Ammon's horn (tissue), 1 donor: ENCODE measurements at regions not wholly inside any gene's neighbourhood (a gene's known extent, or its start where the extent isn't known, plus 50 kb on each side); places are given as distances from the start of the nearest gene placed in this dataset.

Experiments
- DNase-seq: peaks from one replicate; pipeline ENCODE4 v3.0.0-alpha.2; 2016; ENCODE audit warnings: low spot score

- DNase-seq: no peak
Observed at GRCh38 chr13:111893607-111894443, 173.1 kb upstream of the SOX1 start.

GRCh38 chr13:111895896-111896821 is 170.8 kb upstream of the SOX1 start:
- no peak for DNase-seq

- no peak for DNase-seq
Observed at GRCh38 chr13:111897178-111897845, 169.6 kb upstream of the SOX1 start.

GRCh38 chr13:111897846-111898215 is 169.1 kb upstream of the SOX1 start:
- no peak for DNase-seq

GRCh38 chr13:111898956-111899713 is 167.8 kb upstream of the SOX1 start:
- no peak for DNase-seq

- DNase-seq: no peak
Observed at GRCh38 chr13:111899714-111900389, 167.1 kb upstream of the SOX1 start.

- DNase-seq: peak; percentile 23
Observed at GRCh38 chr13:111900390-111901131, 166.4 kb upstream of the SOX1 start.

GRCh38 chr13:111901267-111901915 is 165.6 kb upstream of the SOX1 start:
- DNase-seq: no peak

GRCh38 chr13:111902726-111903125 is 164.2 kb upstream of the SOX1 start:
- no peak for DNase-seq

- DNase-seq: no peak
Observed at GRCh38 chr13:111903143-111903542, 163.8 kb upstream of the SOX1 start.

- DNase-seq: no peak
Observed at GRCh38 chr13:111904166-111904565, 162.8 kb upstream of the SOX1 start.

- DNase-seq: no peak
Observed at GRCh38 chr13:111904701-111905608, 162.0 kb upstream of the SOX1 start.

- DNase-seq: no peak
Observed at GRCh38 chr13:111905609-111905945, 161.4 kb upstream of the SOX1 start.

- no peak for DNase-seq
Observed at GRCh38 chr13:111906306-111906705, 160.6 kb upstream of the SOX1 start.

- no peak for DNase-seq
Observed at GRCh38 chr13:111906816-111907215, 160.1 kb upstream of the SOX1 start.

GRCh38 chr13:111907341-111907880 is 159.5 kb upstream of the SOX1 start:
- no peak for DNase-seq

GRCh38 chr13:111908361-111908760 is 158.6 kb upstream of the SOX1 start:
- no peak for DNase-seq

- DNase-seq: no peak
Observed at GRCh38 chr13:111908981-111909380, 158.0 kb upstream of the SOX1 start.

GRCh38 chr13:111909501-111909900 is 157.4 kb upstream of the SOX1 start:
- DNase-seq: no peak
